Right lobe of liver (tissue), 4 donors: ENCODE measurements at regions not wholly inside any gene's neighbourhood (a gene's known extent, or its start where the extent isn't known, plus 50 kb on each side); places are given as distances from the start of the nearest gene placed in this dataset.

ENCODE experiments used
- POLR2A ChIP-seq: fragments of 450-650 bp; IDR thresholded peaks from one replicate; pipeline ENCODE4 v1.6.1; 2017; ENCODE audit warnings: antibody characterized with exemption, mild to moderate bottlenecking
- TF ChIP-seq, protein P1 (sequence below), 4 donors: fragments of 200-600 bp in 3 of 4; fragments of 450-650 bp in 1 of 4; IDR thresholded peaks; one replicate each; pipeline versions ENCODE4 v1.5.1 to v1.8.0; 2016 to 2022; ENCODE audit warnings: antibody characterized with exemption in 4 of 4, mild to moderate bottlenecking in 2 of 4
- donor health status: DM: no; HTN: no; CAD: no.
- donor health status: DM: no; HTN: no; CAD: no.
- donor health status: DM: no; HTN: yes; CAD: no.

DNA sequence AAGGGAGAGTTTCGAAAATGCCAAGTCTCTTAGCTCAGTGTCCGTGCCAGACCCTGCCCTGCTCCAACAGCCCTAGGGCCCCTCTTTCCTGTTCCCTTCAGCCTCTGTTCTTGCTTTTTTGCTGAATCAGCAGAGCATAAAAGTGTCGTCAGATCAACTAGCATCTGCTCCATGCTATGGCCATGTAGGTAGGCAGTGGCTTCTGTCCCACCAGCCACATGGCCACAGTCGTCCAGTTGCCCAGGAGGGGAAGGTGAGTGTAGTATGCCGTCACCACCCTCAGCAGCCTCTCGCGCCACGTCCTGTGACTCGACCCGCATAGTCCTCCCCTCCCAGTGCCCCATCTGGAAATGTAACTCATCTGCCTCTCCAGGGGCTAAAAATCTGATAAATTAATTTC is 50.9 kb upstream of the ATP11A start:
- TF ChIP-seq, protein P1, sequence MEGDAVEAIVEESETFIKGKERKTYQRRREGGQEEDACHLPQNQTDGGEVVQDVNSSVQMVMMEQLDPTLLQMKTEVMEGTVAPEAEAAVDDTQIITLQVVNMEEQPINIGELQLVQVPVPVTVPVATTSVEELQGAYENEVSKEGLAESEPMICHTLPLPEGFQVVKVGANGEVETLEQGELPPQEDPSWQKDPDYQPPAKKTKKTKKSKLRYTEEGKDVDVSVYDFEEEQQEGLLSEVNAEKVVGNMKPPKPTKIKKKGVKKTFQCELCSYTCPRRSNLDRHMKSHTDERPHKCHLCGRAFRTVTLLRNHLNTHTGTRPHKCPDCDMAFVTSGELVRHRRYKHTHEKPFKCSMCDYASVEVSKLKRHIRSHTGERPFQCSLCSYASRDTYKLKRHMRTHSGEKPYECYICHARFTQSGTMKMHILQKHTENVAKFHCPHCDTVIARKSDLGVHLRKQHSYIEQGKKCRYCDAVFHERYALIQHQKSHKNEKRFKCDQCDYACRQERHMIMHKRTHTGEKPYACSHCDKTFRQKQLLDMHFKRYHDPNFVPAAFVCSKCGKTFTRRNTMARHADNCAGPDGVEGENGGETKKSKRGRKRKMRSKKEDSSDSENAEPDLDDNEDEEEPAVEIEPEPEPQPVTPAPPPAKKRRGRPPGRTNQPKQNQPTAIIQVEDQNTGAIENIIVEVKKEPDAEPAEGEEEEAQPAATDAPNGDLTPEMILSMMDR (IDR thresholded peaks at IDR 0.05) = no peak
- no peak for TF ChIP-seq POLR2A
